ENCODE measurements at regions not wholly inside any gene's neighbourhood (a gene's known extent, or its start where the extent isn't known, plus 50 kb on each side); places are given as distances from the start of the nearest gene placed in this dataset.

DNA sequence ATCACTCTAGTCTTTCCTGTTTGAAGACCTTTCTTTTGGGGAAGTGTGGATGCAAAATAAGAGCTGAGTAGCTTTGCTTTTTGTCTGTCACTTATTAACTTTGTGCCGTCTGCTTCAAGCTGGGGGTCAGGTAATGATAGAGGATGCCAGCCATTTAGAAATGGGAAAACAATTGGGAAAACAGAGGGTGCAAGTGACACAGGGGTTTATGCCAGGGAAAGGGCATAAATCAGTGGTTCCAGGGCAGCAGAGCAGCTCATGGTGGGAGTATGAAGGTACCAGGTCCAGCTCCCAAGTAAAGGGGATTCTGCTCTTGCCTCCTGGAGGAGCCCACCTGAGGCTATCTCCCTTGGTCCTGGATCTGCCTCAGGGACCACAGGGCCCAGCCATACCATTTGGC is 91.9 kb upstream of the GPR50 start:
- TF ChIP-seq, protein P1, sequence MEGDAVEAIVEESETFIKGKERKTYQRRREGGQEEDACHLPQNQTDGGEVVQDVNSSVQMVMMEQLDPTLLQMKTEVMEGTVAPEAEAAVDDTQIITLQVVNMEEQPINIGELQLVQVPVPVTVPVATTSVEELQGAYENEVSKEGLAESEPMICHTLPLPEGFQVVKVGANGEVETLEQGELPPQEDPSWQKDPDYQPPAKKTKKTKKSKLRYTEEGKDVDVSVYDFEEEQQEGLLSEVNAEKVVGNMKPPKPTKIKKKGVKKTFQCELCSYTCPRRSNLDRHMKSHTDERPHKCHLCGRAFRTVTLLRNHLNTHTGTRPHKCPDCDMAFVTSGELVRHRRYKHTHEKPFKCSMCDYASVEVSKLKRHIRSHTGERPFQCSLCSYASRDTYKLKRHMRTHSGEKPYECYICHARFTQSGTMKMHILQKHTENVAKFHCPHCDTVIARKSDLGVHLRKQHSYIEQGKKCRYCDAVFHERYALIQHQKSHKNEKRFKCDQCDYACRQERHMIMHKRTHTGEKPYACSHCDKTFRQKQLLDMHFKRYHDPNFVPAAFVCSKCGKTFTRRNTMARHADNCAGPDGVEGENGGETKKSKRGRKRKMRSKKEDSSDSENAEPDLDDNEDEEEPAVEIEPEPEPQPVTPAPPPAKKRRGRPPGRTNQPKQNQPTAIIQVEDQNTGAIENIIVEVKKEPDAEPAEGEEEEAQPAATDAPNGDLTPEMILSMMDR (IDR thresholded peaks at IDR 0.05) = no peak
- TF ChIP-seq POLR2A (IDR thresholded peaks at IDR 0.05) = no peak
